Activated CD4-positive, alpha-beta T cell treated with anti-CD3 and anti-CD28 coated beads, Interleukin-2, Interleukin-4, amounts not matched to agents 100 ng/mL and 50 ng/mL, durations not matched to agents 16 hours and 8 hours (primary cell): ENCODE measurements at regions not wholly inside any gene's neighbourhood (a gene's known extent, or its start where the extent isn't known, plus 50 kb on each side); places are given as distances from the start of the nearest gene placed in this dataset.

Experiments used
- DNase-seq: peaks from one replicate; pipeline ENCODE4 v3.0.0-alpha.2; 2020; ENCODE audit warnings: low spot score

- no peak for DNase-seq
Measured at GRCh38 chr3:104566054-104566453, 800.7 kb upstream of the ALCAM start.

- DNase-seq = no peak
Measured at GRCh38 chr3:104575634-104576033, 791.1 kb upstream of the ALCAM start.

- DNase-seq = no peak
Measured at GRCh38 chr3:104578558-104578957, 788.2 kb upstream of the ALCAM start.

DNA sequence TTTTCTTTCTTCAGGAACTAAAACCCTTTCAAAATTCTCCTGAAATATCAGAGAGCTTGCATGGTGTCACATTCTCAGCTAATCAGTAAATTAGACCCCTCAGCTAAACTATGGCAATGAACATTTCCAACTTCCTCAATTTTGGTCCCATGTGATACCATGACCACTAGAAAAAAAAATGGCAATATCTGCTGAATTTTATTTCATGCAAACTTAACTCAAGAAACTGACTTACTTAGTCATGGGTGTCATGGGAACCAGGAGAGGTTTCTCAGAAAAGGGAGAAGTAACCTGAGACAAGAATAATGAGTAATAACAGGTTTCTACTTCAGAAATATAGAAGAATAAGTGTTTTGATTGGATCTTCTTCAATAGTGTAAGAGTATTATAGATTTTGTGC lies 784.6 kb upstream of the ALCAM start:
- no peak for DNase-seq

- no peak for DNase-seq
Measured at GRCh38 chr3:104584682-104585081, 782.0 kb upstream of the ALCAM start.

- DNase-seq = no peak
Measured at GRCh38 chr3:104586344-104586743, 780.4 kb upstream of the ALCAM start.

GRCh38 chr3:104588442-104588841 lies 778.3 kb upstream of the ALCAM start:
- DNase-seq = no peak

GRCh38 chr3:104591776-104592175 lies 774.9 kb upstream of the ALCAM start:
- DNase-seq = no peak

- no peak for DNase-seq
Measured at GRCh38 chr3:104594491-104594890, 772.2 kb upstream of the ALCAM start.

- DNase-seq = no peak
Measured at GRCh38 chr3:104596054-104596453, 770.7 kb upstream of the ALCAM start.

DNA sequence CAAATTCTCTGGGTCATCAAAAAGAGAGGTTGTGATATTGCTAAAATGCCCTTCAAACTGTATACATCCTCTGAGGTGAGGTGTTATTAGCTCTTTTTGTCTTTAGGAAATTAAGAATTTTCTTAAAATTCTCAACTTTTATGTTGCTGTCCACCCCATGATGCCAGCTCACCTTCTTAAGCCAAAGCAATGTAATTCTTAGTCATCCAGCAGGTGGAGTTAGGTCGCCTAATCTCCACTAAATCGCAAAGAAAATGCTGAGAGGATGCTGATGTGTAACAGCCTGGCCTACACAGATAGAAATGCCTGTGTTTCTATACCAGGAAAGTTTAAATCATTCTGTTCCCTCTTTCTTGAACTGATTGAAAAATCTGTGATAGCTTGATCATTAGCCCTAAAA lies 770.2 kb upstream of the ALCAM start:
- DNase-seq = peak; percentile 15

- no peak for DNase-seq
Measured at GRCh38 chr3:104598848-104599511, 767.7 kb upstream of the ALCAM start.

DNA sequence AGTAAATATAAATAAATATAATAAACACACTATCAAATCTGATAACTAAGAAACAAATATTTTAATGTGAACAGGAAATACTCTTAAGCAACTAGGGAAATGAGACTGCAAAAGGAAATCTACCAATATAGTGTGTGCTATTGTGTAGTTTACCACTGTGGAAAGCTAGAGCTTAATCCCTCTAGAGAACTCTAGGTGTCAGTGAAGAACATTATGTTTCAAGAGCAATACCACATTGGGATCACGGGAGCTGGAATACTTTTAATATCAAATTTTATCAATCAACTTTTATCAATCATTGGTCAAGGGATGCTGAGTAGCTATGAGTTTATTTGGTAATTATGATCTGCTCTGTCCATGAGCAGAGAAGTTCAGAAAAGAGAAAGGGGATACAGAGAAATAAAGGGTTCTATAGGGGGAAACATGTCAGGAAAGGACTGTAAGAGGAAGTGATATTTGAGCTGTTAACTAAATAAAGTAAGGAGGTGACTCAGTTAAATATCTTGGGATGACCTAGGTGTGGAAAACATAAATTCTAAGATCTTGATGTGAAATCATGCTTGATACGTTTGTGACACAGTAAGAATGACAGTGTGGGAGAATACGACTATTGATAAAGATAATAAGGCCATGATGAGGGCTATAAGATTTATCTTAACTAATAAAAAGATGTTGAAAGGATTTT lies 762.2 kb upstream of the ALCAM start:
- DNase-seq = no peak

GRCh38 chr3:104606812-104607211 lies 759.9 kb upstream of the ALCAM start:
- DNase-seq = no peak

DNA sequence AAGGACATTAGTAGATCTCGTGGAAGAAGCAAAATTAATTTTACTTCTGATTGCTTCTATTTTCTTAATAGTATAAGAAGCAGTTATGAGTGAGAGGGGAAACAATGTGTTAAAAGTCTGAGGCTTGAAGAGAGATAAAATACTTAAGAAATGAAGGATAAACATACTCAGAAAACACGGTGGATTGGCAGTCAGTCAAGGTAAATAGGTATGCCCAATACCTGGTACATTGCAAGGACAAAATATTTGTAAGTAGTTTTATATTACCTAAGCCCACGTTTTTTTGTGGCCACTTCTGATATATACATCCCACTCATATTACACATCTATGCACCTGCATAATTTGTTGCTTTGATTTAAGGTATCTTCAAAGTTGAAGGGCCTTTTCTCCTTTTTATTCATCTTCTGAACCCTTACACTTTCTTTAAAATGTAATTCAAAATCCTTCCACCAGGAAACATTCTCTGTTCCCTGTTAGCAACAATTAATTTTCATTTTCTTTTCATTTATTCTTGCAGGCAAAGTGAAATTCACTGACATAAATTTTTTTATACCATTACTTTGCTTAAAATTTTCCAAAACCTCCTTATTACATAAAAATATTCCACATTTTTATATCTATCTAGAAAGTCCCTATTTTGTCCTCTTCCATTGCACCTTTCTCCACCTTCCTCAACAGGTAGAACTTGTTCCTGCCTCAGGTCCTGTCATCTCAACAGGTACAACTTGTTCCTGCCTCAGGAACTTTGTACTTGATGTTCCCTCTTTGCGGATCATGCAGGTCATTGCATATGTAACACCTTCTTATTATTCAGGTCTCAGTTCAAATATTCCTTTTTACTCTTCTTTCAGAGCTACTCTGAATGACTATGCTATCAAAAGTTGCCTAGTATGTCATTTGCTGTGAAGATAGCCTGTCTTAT lies 755.7 kb upstream of the ALCAM start:
- no peak for DNase-seq

DNA sequence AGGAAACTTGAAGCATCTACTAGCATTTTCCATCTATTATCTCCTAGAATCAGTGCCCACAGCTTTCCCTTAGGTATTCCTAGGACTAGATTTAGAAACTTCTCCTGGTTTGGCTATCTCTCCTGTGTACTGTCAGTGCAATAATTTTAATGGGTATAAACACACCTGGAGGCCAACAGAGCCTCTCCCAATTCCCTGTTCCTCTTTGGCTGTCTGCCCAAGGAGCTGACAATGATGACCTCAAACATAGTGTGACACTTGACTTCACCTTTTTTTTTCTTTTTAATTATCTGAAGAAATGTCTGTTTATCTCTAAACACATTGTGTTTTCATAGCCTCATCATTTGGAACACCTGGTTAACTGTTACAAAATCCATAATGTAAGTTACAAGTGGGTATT lies 754.5 kb upstream of the ALCAM start:
- DNase-seq = no peak

DNA sequence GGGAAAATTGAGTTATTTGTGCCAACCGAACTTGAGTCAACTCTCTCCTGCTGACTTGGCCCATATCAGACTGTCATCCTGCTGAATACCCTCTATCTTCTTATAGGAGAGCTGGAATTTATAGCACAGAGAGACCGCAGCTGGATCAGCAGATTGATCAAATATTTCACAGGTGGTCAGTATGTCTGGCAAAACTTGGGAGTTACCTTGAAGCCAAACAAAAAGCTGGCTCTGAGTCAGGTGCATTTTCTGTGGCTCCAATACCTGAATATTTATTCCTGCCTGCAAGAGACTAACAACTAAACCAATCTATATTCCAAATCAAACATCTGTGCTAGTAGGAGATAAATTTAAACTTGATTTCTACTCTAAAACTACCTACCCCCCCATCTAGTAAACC lies 752.1 kb upstream of the ALCAM start:
- DNase-seq = no peak

GRCh38 chr3:104628185-104628789 lies 738.4 kb upstream of the ALCAM start:
- DNase-seq = peak; percentile 5

GRCh38 chr3:104629038-104629437 lies 737.7 kb upstream of the ALCAM start:
- no peak for DNase-seq

DNA sequence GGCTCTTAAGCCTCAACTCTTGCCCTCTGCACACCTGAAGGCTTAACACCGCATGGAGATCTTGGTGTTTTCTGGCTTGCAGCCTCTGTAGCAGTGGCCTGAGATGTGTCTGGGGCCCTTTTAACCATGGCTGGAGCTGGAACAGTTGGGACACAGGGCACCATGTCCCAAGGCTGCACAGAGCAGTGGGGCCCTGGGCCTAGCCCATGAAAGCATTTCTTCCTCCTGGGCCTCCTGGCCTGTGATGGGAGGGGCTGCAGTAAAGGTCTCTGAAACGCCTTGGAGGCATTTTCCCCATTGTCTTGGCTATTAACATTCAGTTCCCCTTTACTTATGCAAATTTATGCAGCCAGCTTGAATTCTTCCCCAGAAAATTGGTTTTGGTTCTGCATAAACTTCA lies 735.5 kb upstream of the ALCAM start:
- no peak for DNase-seq

DNA sequence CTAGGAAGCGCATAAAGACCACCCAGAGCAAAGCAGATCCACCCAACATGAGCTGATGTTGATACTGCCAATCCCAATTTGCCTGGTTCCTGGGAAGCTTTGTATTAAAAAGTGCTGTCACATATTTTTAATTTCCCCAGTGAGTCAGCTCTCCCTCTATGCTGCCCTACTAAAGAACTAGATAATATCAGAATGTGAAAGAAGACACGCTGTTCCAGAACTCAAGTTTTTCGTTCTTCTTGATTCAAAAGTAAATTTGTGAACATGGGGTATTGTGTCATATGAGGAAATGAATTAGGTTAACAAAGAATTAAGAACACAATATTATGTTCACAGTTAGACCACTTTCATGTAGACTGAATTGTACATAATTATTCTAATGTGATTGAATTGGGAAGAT lies 734.2 kb upstream of the ALCAM start:
- no peak for DNase-seq

- no peak for DNase-seq
Measured at GRCh38 chr3:104632947-104633346, 733.8 kb upstream of the ALCAM start.
